DND-41 (cell line): ENCODE measurements at regions not wholly inside any gene's neighbourhood (a gene's known extent, or its start where the extent isn't known, plus 50 kb on each side); places are given as distances from the start of the nearest gene placed in this dataset.

Source experiments
- ATAC-seq: fragments of 200-7000 bp; cut with Tn5 transposase; 3 replicates; pipeline ENCODE4 v1.9.1; 2021; ENCODE audit warnings: low read depth; ENCODE audit not compliant: insufficient read depth
- DNase-seq: peaks from one replicate; pipeline ENCODE4 v3.0.0-alpha.2; 2020
- H2AFZ ChIP-seq: 2 replicates; pipeline ENCODE4 v1.6.0; 2012; ENCODE audit warnings: low read depth, low read length
- H3K27ac ChIP-seq: 2 replicates; pipeline ENCODE4 v1.5.1; 2012; ENCODE audit warnings: low read length, inconsistent platforms
- H3K27me3 ChIP-seq: fragments of 200-600 bp; sonication (generic); 2 replicates; pipeline ENCODE4 v1.6.0; 2012; ENCODE audit warnings: low read length, mild to moderate bottlenecking, inconsistent platforms; ENCODE audit not compliant: insufficient read depth, poor library complexity
- H3K36me3 ChIP-seq: 2 replicates; pipeline ENCODE4 v1.5.1; 2012; ENCODE audit warnings: low read length, inconsistent platforms; ENCODE audit not compliant: insufficient read depth
- H3K4me1 ChIP-seq: 2 replicates; pipeline ENCODE4 v1.5.1; 2012; ENCODE audit warnings: mild to moderate bottlenecking, low read length; ENCODE audit not compliant: insufficient read depth
- H3K4me2 ChIP-seq: 2 replicates; pipeline ENCODE4 v1.6.0; 2012; ENCODE audit warnings: mild to moderate bottlenecking, moderate library complexity, low read length, inconsistent platforms; ENCODE audit not compliant: insufficient read depth
- H3K4me3 ChIP-seq, 2 experiments: fragments of 200-600 bp in 1 of 2; shearing (Covaris generic) in 1 of 2; 2 replicates each; pipeline ENCODE4 v1.5.1; 2012 to 2016; ENCODE audit warnings: inconsistent platforms in 2 of 2, low read length in 2 of 2, mild to moderate bottlenecking in 2 of 2, low read depth in 1 of 2, moderate library complexity in 1 of 2
- H3K79me2 ChIP-seq: 2 replicates; pipeline ENCODE4 v1.6.0; 2012; ENCODE audit warnings: low read length, inconsistent platforms; ENCODE audit not compliant: insufficient read depth
- H3K9ac ChIP-seq: 2 replicates; pipeline ENCODE4 v1.6.0; 2012; ENCODE audit warnings: low read depth, mild to moderate bottlenecking, inconsistent platforms, low read length, moderate library complexity
- H3K9me3 ChIP-seq: 2 replicates; pipeline ENCODE4 v1.5.1; 2012; ENCODE audit warnings: low read length, moderate library complexity, mild to moderate bottlenecking, inconsistent platforms; ENCODE audit not compliant: insufficient read depth, severe bottlenecking
- H4K20me1 ChIP-seq: 2 replicates; pipeline ENCODE4 v1.6.0; 2012; ENCODE audit warnings: low read length; ENCODE audit not compliant: insufficient read depth
- CTCF ChIP-seq: IDR thresholded peaks from 2 replicates; pipeline ENCODE4 v1.5.1; 2012; ENCODE audit warnings: borderline replicate concordance, low read length, moderate library complexity, mild to moderate bottlenecking; ENCODE audit not compliant: poor library complexity, severe bottlenecking; ENCODE audit errors: extremely low read depth
- EZH2 ChIP-seq: IDR thresholded peaks from 3 replicates; pipeline ENCODE4 v1.6.1; 2012; ENCODE audit warnings: borderline replicate concordance, low read depth, mild to moderate bottlenecking, moderate library complexity, low read length, inconsistent platforms; ENCODE audit not compliant: severe bottlenecking

DNA sequence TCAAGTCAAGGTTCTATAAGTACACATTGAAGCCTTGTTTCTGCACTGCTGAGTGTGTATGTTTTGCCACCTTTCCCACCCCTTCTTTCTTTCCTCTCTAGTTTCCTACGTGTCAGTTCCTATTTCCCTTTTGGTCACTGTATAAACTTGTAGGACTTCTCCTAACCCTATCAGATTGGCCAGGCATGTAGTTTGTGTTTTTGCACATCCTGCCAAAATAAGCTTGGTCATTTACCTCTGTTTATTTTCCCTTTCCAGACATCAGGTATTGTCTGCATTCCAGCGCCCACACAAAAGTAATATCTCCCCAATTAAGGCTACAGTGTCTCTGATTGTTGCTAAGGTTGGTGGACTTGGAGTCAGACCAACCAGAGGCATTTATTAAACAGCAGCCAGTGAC lies 252.9 kb upstream of the MPDZ start:
- no peak overlapping the region for H3K4me2 ChIP-seq
- H3K79me2 ChIP-seq = no peaks in the 10 kb centered on the region
- H3K36me3 ChIP-seq = no peaks in the 10 kb centered on the region
- H2AFZ ChIP-seq = no peak overlapping the region
- no peaks in the 10 kb centered on the region for H3K9me3 ChIP-seq
- H3K27me3 ChIP-seq = no peaks in the 10 kb centered on the region
- H3K4me3 ChIP-seq = no peak overlapping the region
- no peak for TF ChIP-seq EZH2
- no peak for TF ChIP-seq CTCF
- H4K20me1 ChIP-seq = no peaks in the 10 kb centered on the region
- DNase-seq (no peak), ATAC-seq (no peak)
- H3K27ac ChIP-seq = no peak overlapping the region
- H3K4me1 ChIP-seq = no peaks in the 10 kb centered on the region
- H3K9ac ChIP-seq = no peak overlapping the region

- H3K27ac ChIP-seq = no peak overlapping the region
- no peak overlapping the region for H3K9ac ChIP-seq
- no peak overlapping the region for H3K4me3 ChIP-seq
- H3K4me2 ChIP-seq = no peak overlapping the region
- no peaks in the 10 kb centered on the region for H3K79me2 ChIP-seq
- DNase-seq = peak; percentile 44
- H2AFZ ChIP-seq = no peak overlapping the region
- H3K4me1 ChIP-seq = no peaks in the 10 kb centered on the region
- peak; percentile 45; the same call in 1 of the 3 replicates for ATAC-seq
- no peaks in the 10 kb centered on the region for H3K9me3 ChIP-seq
- no peaks in the 10 kb centered on the region for H3K36me3 ChIP-seq
- no peaks in the 10 kb centered on the region for H3K27me3 ChIP-seq
- no peaks in the 10 kb centered on the region for H4K20me1 ChIP-seq
- TF ChIP-seq CTCF (no peak), EZH2 (no peak)
Observed at GRCh38 chr9:13529321-13530104, 250.0 kb upstream of the MPDZ start.

DNA sequence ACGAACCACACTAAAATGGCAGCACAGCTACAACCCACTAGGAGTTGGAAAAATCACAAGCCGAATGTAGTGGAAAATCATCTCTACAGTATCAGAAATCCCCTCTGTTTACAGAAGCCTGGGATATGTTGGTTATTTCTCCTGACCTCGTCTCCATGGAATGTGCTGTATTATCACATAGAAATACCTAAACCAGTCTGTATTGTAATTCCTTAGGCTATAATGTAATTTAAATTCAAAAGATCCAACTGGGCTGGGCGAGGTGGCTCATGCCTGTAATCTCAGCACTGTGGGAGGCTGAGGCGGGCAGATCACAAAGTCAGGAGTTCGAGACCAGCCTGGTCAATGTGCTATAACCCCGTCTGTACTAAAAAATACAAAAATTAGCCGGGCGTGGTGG lies 244.8 kb upstream of the MPDZ start:
- no peak for DNase-seq
- no peaks in the 10 kb centered on the region for H3K36me3 ChIP-seq
- no peak overlapping the region for H3K4me2 ChIP-seq
- TF ChIP-seq EZH2 (no peak), CTCF (no peak)
- no peak overlapping the region for H2AFZ ChIP-seq
- no peak overlapping the region for H3K9ac ChIP-seq
- no peaks in the 10 kb centered on the region for H4K20me1 ChIP-seq
- no peak for ATAC-seq
- H3K9me3 ChIP-seq = no peaks in the 10 kb centered on the region
- no peaks in the 10 kb centered on the region for H3K4me1 ChIP-seq
- H3K79me2 ChIP-seq = no peaks in the 10 kb centered on the region
- no peak overlapping the region for H3K4me3 ChIP-seq
- H3K27ac ChIP-seq = no peak overlapping the region
- no peaks in the 10 kb centered on the region for H3K27me3 ChIP-seq
